ENCODE measurements at regions not wholly inside any gene's neighbourhood (a gene's known extent, or its start where the extent isn't known, plus 50 kb on each side); places are given as distances from the start of the nearest gene placed in this dataset.

GRCh38 chr2:2671826-2672225 lies 340.8 kb upstream of the MYT1L start:
- no peak for DNase-seq
- no TSS peak for BruUV-seq (replicated peaks)
- intact Hi-C loops (cut with micrococcal nuclease) (no loop called here), in situ Hi-C loops (cut with MboI; ENCODE audit: low sequenced_read_pairs) (no loop called here), dilution Hi-C loops (cut with HindIII; ENCODE audit: low sequenced_read_pairs, unreplicated experiment) (no loop called here)
- H2BK120ac ChIP-seq (ENCODE audit: low read depth, low read length) = no peak overlapping the region
- H2AFZ ChIP-seq (replicated peaks; ENCODE audit: low read length, poor library complexity) = no peak overlapping the region
- H4K91ac ChIP-seq (ENCODE audit: insufficient read depth, low read depth, low read length) = no peak overlapping the region
- H4K8ac ChIP-seq (ENCODE audit: low read depth in 2 of 2, low read length in 2 of 2) = no peak overlapping the region
- H3K23ac ChIP-seq (ENCODE audit: low read depth, low read length) = no peak overlapping the region
- H3K9me3 ChIP-seq (ENCODE audit: control insufficient read depth, insufficient read depth, low read length) = peaks cover 19% of the 10 kb centered on the region
- TF ChIP-seq MXI1 (IDR thresholded peaks at IDR 0.05; ENCODE audit: borderline replicate concordance, low read depth, low read length) (no peak), NFE2L2 (IDR thresholded peaks at IDR 0.05; ENCODE audit: low read depth, low read length) (no peak), RAD21 (IDR thresholded peaks at IDR 0.05; ENCODE audit: low read length) (no peak), RCOR1 (IDR thresholded peaks at IDR 0.05; ENCODE audit: insufficient replicate concordance, low read length) (no peak), USF2 (IDR thresholded peaks at IDR 0.05; ENCODE audit: low read depth, low read length) (no peak), CTCF (conservative IDR thresholded peaks at IDR 0.05; ENCODE audit: low read depth, low read length) (no peak)
- no peak for ATAC-seq (ENCODE audit: low read depth)
- H3K9ac ChIP-seq (ENCODE audit: low read depth, low read length) = no peak overlapping the region
- H3K36me3 ChIP-seq (ENCODE audit: control insufficient read depth, insufficient read depth, low read length) = no peaks in the 10 kb centered on the region
- WGBS, 2 experiments (ENCODE audit: extremely low coverage in 2 of 2, insufficient read length in 1 of 2) = no CpG with 5 or more reads among the region's 6 CpGs
- H2BK5ac ChIP-seq (ENCODE audit: low read depth, low read length, poor library complexity, severe bottlenecking) = no peak overlapping the region
- no peaks in the 10 kb centered on the region for H3K4me1 ChIP-seq (ENCODE audit: control insufficient read depth, insufficient read depth, low read length)
- H3K79me1 ChIP-seq (ENCODE audit: low read depth in 1 of 2, low read length in 2 of 2) = no peaks in the 10 kb centered on the region
- H3K56ac ChIP-seq (ENCODE audit: extremely low read depth, insufficient read depth, low read length) = no peak overlapping the region
- no peak overlapping the region for H3K4me2 ChIP-seq (ENCODE audit: low read depth, low read length)
- CTCF ChIA-PET = no interaction called here
- no peaks in the 10 kb centered on the region for H3K9me1 ChIP-seq (ENCODE audit: insufficient read depth, low read length)
- no peak overlapping the region for H3K27ac ChIP-seq (ENCODE audit: insufficient read depth, low read length)
- H3K18ac ChIP-seq (ENCODE audit: low read depth, low read length) = no peak overlapping the region
- H3K27me3 ChIP-seq (ENCODE audit: control insufficient read depth, insufficient read depth, low read length) = no peaks in the 10 kb centered on the region
- H2BK15ac ChIP-seq (ENCODE audit: low read depth, low read length) = no peak overlapping the region
- H2AK5ac ChIP-seq (ENCODE audit: low read depth, low read length) = no peak overlapping the region
- H3K4me3 ChIP-seq (ENCODE audit: insufficient read depth, low read depth, low read length) = no peak overlapping the region
- no peak overlapping the region for H2AK9ac ChIP-seq (replicated peaks; ENCODE audit: low read depth, low read length, poor library complexity)
- H3K14ac ChIP-seq (replicated peaks; ENCODE audit: low read depth, low read length) = no peak overlapping the region
- no peak overlapping the region for H4K5ac ChIP-seq (ENCODE audit: low read depth, low read length)
- H4K20me1 ChIP-seq (ENCODE audit: insufficient read depth, low read length) = no peaks in the 10 kb centered on the region
- POLR2A ChIA-PET (ENCODE audit: unreplicated experiment) = no interaction called here
- H2BK20ac ChIP-seq (ENCODE audit: low read depth, low read length) = no peak overlapping the region
- H3K4ac ChIP-seq (ENCODE audit: low read depth, low read length) = no peak overlapping the region
